ENCODE measurements at regions not wholly inside any gene's neighbourhood (a gene's known extent, or its start where the extent isn't known, plus 50 kb on each side); places are given as distances from the start of the nearest gene placed in this dataset.

- no peak for TF ChIP-seq CTCF (IDR thresholded peaks at IDR 0.05; ENCODE audit: low read length, missing control alignments)
- H3K4me3 ChIP-seq (replicated peaks; ENCODE audit: low read depth, low read length): no peak overlapping the region
- DNase-seq (ENCODE audit: low read depth): no peak
These were observed 682.6 kb downstream of the HS3ST4 start for GRCh38 chr16:26374279-26374925.

- no peak overlapping the region for H3K4me3 ChIP-seq (replicated peaks; ENCODE audit: low read depth, low read length)
- DNase-seq (ENCODE audit: low read depth): no peak
- TF ChIP-seq CTCF (IDR thresholded peaks at IDR 0.05; ENCODE audit: low read length, missing control alignments): no peak
These were observed 684.1 kb upstream of the C16orf82 start for GRCh38 chr16:26382586-26382985.

GRCh38 chr16:26386096-26386495 is 680.6 kb upstream of the C16orf82 start:
- H3K4me3 ChIP-seq (replicated peaks; ENCODE audit: low read depth, low read length): no peak overlapping the region

GRCh38 chr16:26391833-26392232 is 674.9 kb upstream of the C16orf82 start:
- no peak overlapping the region for H3K4me3 ChIP-seq (replicated peaks; ENCODE audit: low read depth, low read length)
- no peak for DNase-seq (ENCODE audit: low read depth)
- no peak for TF ChIP-seq CTCF (IDR thresholded peaks at IDR 0.05; ENCODE audit: low read length, missing control alignments)

More at GRCh38 chr16:26386096-26386495, 680.6 kb upstream of the C16orf82 start:
- DNase-seq (ENCODE audit: low read depth): no peak
- no peak for TF ChIP-seq CTCF (IDR thresholded peaks at IDR 0.05; ENCODE audit: low read length, missing control alignments)

GRCh38 chr16:26394409-26394808 is 672.3 kb upstream of the C16orf82 start:
- no peak for TF ChIP-seq CTCF (IDR thresholded peaks at IDR 0.05; ENCODE audit: low read length, missing control alignments)
- no peak overlapping the region for H3K4me3 ChIP-seq (replicated peaks; ENCODE audit: low read depth, low read length)
- DNase-seq (ENCODE audit: low read depth): no peak

- TF ChIP-seq CTCF (IDR thresholded peaks at IDR 0.05; ENCODE audit: low read length, missing control alignments): no peak
- no peak for DNase-seq (ENCODE audit: low read depth)
- H3K4me3 ChIP-seq (replicated peaks; ENCODE audit: low read depth, low read length): no peak overlapping the region
These were observed 671.0 kb upstream of the C16orf82 start for GRCh38 chr16:26395700-26396099.
